ENCODE measurements at regions not wholly inside any gene's neighbourhood (a gene's known extent, or its start where the extent isn't known, plus 50 kb on each side); places are given as distances from the start of the nearest gene placed in this dataset.

- peak; percentile 1 for DNase-seq (ENCODE audit: extremely low read depth, insufficient read length)
- Histone ChIP-seq H3K36me3 (ENCODE audit: control insufficient read depth, insufficient read depth, low read length) (no peaks in the 10 kb centered on the region), H3K4me3 (replicated peaks; ENCODE audit: low read depth, low read length) (no peak overlapping the region), H3K27me3 (replicated peaks; ENCODE audit: control insufficient read depth, insufficient read depth, low read length) (no peaks in the 10 kb centered on the region; the same call in 1 of the 2 replicates)
- peak; percentile 74 for TF ChIP-seq CTCF (IDR thresholded peaks at IDR 0.05; ENCODE audit: insufficient read depth, low read length, poor library complexity, severe bottlenecking)
Measured at GRCh38 chr3:66938338-66938963, 59.7 kb upstream of the KBTBD8 start.

GRCh38 chr3:66948041-66948440 is 50.1 kb upstream of the KBTBD8 start:
- Histone ChIP-seq H3K27me3 (replicated peaks; ENCODE audit: control insufficient read depth, insufficient read depth, low read length) (no peaks in the 10 kb centered on the region), H3K36me3 (ENCODE audit: control insufficient read depth, insufficient read depth, low read length) (no peaks in the 10 kb centered on the region), H3K4me3 (replicated peaks; ENCODE audit: low read depth, low read length) (no peak overlapping the region)
- no peak for TF ChIP-seq CTCF (IDR thresholded peaks at IDR 0.05; ENCODE audit: insufficient read depth, low read length, poor library complexity, severe bottlenecking)
- no peak for DNase-seq (ENCODE audit: extremely low read depth, insufficient read length)

Measured in GM06990 (cell line).